Right atrium auricular region (tissue), 2 donors: ENCODE measurements at regions not wholly inside any gene's neighbourhood (a gene's known extent, or its start where the extent isn't known, plus 50 kb on each side); places are given as distances from the start of the nearest gene placed in this dataset.

Experiments used
- DNase-seq: peaks from one replicate; pipeline ENCODE4 v3.0.0-alpha.2; 2019; ENCODE audit warnings: low spot score
- H3K27ac ChIP-seq, 2 donors: fragments of 200-600 bp; sonication (generic); 1 replicate in 1 of 2; 2 replicates in 1 of 2; pipeline ENCODE4 v1.5.1; 2016 to 2019
- H3K27me3 ChIP-seq, 2 donors: fragments of 200-600 bp; sonication (generic); one replicate each; pipeline versions ENCODE4 v1.5.1 to v1.6.0; 2017 to 2019
- H3K36me3 ChIP-seq: fragments of 200-600 bp; sonication (generic); one replicate; pipeline ENCODE4 v1.5.1; 2016
- H3K4me1 ChIP-seq, 2 donors: fragments of 200-600 bp; sonication (generic); one replicate each; pipeline versions ENCODE4 v1.5.1 to v1.6.0; 2017 to 2019
- H3K4me3 ChIP-seq, 2 donors: fragments of 200-600 bp; sonication (generic); 1 replicate in 1 of 2; 2 replicates in 1 of 2; pipeline ENCODE4 v1.5.1; 2017 to 2019; ENCODE audit warnings: mild to moderate bottlenecking in 1 of 2, moderate library complexity in 1 of 2
- H3K9me3 ChIP-seq, 2 donors: fragments of 200-600 bp; sonication (generic); one replicate each; pipeline ENCODE4 v1.5.1; 2019
- TF ChIP-seq, protein P1 (sequence below), 2 donors: fragments of 200-600 bp; sonication (generic); IDR thresholded peaks; one replicate each; pipeline ENCODE4 v1.5.1; 2019; ENCODE audit warnings: antibody characterized with exemption in 2 of 2

- Histone ChIP-seq H3K9me3 (no peaks in the 10 kb centered on the region), H3K36me3 (no peaks in the 10 kb centered on the region), H3K27me3 (no peaks in the 10 kb centered on the region), H3K4me3 (no peak overlapping the region), H3K4me1 (no peaks in the 10 kb centered on the region), H3K27ac (no peak overlapping the region)
- TF ChIP-seq, protein P1, sequence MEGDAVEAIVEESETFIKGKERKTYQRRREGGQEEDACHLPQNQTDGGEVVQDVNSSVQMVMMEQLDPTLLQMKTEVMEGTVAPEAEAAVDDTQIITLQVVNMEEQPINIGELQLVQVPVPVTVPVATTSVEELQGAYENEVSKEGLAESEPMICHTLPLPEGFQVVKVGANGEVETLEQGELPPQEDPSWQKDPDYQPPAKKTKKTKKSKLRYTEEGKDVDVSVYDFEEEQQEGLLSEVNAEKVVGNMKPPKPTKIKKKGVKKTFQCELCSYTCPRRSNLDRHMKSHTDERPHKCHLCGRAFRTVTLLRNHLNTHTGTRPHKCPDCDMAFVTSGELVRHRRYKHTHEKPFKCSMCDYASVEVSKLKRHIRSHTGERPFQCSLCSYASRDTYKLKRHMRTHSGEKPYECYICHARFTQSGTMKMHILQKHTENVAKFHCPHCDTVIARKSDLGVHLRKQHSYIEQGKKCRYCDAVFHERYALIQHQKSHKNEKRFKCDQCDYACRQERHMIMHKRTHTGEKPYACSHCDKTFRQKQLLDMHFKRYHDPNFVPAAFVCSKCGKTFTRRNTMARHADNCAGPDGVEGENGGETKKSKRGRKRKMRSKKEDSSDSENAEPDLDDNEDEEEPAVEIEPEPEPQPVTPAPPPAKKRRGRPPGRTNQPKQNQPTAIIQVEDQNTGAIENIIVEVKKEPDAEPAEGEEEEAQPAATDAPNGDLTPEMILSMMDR (IDR thresholded peaks at IDR 0.05): no peak
- no peak for DNase-seq
These were observed 296.5 kb upstream of the KAZN start for GRCh38 chr1:14302025-14302424.

- Histone ChIP-seq H3K36me3 (no peaks in the 10 kb centered on the region), H3K27me3 (no peaks in the 10 kb centered on the region), H3K4me1 (no peaks in the 10 kb centered on the region), H3K4me3 (no peak overlapping the region), H3K27ac (no peak overlapping the region), H3K9me3 (no peaks in the 10 kb centered on the region)
- DNase-seq: no peak
- TF ChIP-seq, protein P1 (IDR thresholded peaks at IDR 0.05): no peak
These were observed 295.5 kb upstream of the KAZN start for GRCh38 chr1:14303011-14303410.

DNA sequence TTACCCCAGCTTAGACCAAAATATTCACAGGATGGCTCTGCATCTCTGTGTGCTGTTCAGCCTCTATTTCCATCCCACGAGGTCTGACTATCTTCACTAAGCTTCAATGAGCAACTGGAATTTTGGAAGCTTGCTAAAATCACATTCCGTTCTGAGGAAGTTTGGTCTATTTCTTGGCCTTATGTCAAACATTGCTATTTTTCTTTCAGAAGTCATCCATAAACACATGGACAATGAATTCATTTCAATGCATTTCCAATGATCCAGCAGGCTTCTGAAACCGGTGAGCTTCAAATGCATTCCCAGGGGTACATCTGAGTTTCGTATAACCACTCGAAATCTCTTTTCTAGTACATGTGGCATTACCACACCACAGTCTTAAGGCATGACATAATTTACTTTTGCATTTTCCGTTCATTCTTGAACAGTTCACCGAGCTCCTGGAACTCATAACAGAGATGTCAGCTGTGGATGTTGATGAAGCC, 294.1 kb upstream of the KAZN start:
- Histone ChIP-seq H3K4me1 (no peaks in the 10 kb centered on the region), H3K27ac (peak overlapping the region in 1 of 2 donors; percentile 69), H3K36me3 (no peaks in the 10 kb centered on the region), H3K27me3 (no peaks in the 10 kb centered on the region), H3K9me3 (no peaks in the 10 kb centered on the region), H3K4me3 (no peak overlapping the region)
- TF ChIP-seq, protein P1 (IDR thresholded peaks at IDR 0.05): no peak
- no peak for DNase-seq

DNA sequence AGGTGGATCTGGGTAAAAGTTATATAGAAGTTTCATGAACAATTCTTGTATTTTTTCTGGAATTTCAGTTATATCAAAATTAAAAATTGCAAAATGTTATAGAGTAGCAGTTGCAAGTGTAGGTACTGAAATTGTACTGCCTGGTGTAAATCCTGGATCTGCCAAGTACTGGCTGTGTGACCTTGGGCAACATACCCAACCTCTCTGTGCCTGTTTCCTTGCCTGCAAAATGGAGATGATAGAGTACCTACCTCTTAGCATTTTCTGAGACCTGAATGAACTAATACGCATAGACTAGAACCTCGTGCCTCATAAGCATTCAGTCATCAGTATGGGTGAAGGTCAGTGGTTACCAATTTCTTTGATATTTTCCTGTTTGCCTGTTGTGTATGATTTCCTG, 290.0 kb upstream of the KAZN start:
- Histone ChIP-seq H3K36me3 (no peaks in the 10 kb centered on the region), H3K9me3 (peaks cover 0 to 6% of the 10 kb centered on the region in 2 donors), H3K4me3 (no peak overlapping the region), H3K4me1 (no peaks in the 10 kb centered on the region), H3K27ac (no peak overlapping the region), H3K27me3 (no peaks in the 10 kb centered on the region)
- no peak for DNase-seq
- TF ChIP-seq, protein P1 (IDR thresholded peaks at IDR 0.05): no peak

GRCh38 chr1:14309984-14310383, 288.5 kb upstream of the KAZN start:
- no peaks in the 10 kb centered on the region for H3K4me1 ChIP-seq
- TF ChIP-seq, protein P1 (IDR thresholded peaks at IDR 0.05): no peak
- no peak overlapping the region for H3K27ac ChIP-seq
- H3K9me3 ChIP-seq: peaks cover 0 to 6% of the 10 kb centered on the region in 2 donors
- no peak overlapping the region for H3K4me3 ChIP-seq
- no peak for DNase-seq
- no peaks in the 10 kb centered on the region for H3K27me3 ChIP-seq
- H3K36me3 ChIP-seq: no peaks in the 10 kb centered on the region

GRCh38 chr1:14310476-14310875, 288.0 kb upstream of the KAZN start:
- Histone ChIP-seq H3K27ac (no peak overlapping the region), H3K36me3 (no peaks in the 10 kb centered on the region)

More at GRCh38 chr1:14310476-14310875, 288.0 kb upstream of the KAZN start:
- Histone ChIP-seq H3K4me1 (no peaks in the 10 kb centered on the region), H3K4me3 (no peak overlapping the region), H3K9me3 (peaks cover 0 to 6% of the 10 kb centered on the region in 2 donors), H3K27me3 (no peaks in the 10 kb centered on the region)
- TF ChIP-seq, protein P1 (IDR thresholded peaks at IDR 0.05): no peak
- no peak for DNase-seq
